ENCODE measurements at regions not wholly inside any gene's neighbourhood (a gene's known extent, or its start where the extent isn't known, plus 50 kb on each side); places are given as distances from the start of the nearest gene placed in this dataset.

DNA sequence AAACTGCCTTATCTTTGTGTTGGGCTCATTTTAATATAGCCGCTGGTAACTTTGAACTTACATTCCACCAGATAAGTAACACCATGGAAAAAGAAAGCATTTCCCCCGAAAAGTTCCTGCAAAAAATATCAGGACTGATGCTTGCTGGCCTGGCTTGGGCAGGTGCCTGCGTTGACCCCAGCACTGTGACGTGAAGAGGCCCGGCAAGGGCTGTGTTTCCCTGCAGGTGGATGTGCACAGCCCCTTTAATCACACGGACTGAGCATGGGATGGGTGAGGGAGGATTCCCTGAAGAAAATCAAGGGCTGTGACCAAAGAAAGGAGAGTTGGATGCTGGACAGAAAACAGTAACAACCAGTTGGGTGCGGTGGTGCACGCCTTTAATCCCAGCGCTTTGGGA lies 138.2 kb downstream of the NSG2 start:
- WGBS, 3 donors, result 81 to 86% (median 82%) methylated on average over 8 to 9 of the region's 9 CpGs

DNA sequence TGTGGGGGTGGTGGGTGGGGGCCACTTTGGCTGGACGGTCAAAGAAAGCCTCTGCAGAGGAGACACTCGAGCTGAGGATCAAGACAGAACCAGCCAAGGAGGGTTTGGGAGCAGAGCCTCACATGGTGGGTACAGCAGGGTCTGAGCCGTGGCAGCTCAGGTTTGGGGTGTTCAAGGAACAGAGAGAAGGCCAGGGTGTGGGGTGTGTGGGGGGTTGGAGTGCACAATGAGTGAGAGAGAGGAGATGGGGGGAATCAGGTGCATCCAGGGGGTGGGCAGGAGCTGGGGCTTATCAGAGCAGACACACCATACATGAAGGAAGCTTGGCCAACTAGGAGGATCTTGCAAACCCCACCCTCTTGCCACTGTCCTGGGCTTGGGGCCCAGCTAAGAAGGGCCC lies 140.0 kb downstream of the NSG2 start:
- H3K4me1 ChIP-seq (ENCODE audit: insufficient read depth), result no peaks in the 10 kb centered on the region
- H3K27ac ChIP-seq, result no peak overlapping the region
- no peak overlapping the region for H3K4me3 ChIP-seq
- no peaks in the 10 kb centered on the region for H3K27me3 ChIP-seq
- TF ChIP-seq EP300 (IDR thresholded peaks at IDR 0.05) (no peak), POLR2A (IDR thresholded peaks at IDR 0.05) (no peak)
- TF ChIP-seq, protein P1, sequence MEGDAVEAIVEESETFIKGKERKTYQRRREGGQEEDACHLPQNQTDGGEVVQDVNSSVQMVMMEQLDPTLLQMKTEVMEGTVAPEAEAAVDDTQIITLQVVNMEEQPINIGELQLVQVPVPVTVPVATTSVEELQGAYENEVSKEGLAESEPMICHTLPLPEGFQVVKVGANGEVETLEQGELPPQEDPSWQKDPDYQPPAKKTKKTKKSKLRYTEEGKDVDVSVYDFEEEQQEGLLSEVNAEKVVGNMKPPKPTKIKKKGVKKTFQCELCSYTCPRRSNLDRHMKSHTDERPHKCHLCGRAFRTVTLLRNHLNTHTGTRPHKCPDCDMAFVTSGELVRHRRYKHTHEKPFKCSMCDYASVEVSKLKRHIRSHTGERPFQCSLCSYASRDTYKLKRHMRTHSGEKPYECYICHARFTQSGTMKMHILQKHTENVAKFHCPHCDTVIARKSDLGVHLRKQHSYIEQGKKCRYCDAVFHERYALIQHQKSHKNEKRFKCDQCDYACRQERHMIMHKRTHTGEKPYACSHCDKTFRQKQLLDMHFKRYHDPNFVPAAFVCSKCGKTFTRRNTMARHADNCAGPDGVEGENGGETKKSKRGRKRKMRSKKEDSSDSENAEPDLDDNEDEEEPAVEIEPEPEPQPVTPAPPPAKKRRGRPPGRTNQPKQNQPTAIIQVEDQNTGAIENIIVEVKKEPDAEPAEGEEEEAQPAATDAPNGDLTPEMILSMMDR (IDR thresholded peaks at IDR 0.05), result no peak
- H3K9me3 ChIP-seq, result no peaks in the 10 kb centered on the region
- no peak for DNase-seq
- intact Hi-C loops (cut with DNase I), result no loop called here
- H3K36me3 ChIP-seq, result no peaks in the 10 kb centered on the region
- 76 to 93% (median 87%) methylated on average over 3 of the region's 3 CpGs for WGBS, 3 donors

More for the DNA sequence above, 138.2 kb downstream of the NSG2 start:
- Histone ChIP-seq H3K36me3 (no peaks in the 10 kb centered on the region), H3K27ac (no peak overlapping the region), H3K27me3 (no peaks in the 10 kb centered on the region), H3K4me1 (ENCODE audit: insufficient read depth) (no peaks in the 10 kb centered on the region), H3K9me3 (no peaks in the 10 kb centered on the region), H3K4me3 (no peak overlapping the region)
- intact Hi-C loops (cut with DNase I), result no loop called here
- no peak for DNase-seq
- TF ChIP-seq EP300 (IDR thresholded peaks at IDR 0.05) (no peak), POLR2A (IDR thresholded peaks at IDR 0.05) (no peak)
- TF ChIP-seq, protein P1 (IDR thresholded peaks at IDR 0.05), result no peak

DNA sequence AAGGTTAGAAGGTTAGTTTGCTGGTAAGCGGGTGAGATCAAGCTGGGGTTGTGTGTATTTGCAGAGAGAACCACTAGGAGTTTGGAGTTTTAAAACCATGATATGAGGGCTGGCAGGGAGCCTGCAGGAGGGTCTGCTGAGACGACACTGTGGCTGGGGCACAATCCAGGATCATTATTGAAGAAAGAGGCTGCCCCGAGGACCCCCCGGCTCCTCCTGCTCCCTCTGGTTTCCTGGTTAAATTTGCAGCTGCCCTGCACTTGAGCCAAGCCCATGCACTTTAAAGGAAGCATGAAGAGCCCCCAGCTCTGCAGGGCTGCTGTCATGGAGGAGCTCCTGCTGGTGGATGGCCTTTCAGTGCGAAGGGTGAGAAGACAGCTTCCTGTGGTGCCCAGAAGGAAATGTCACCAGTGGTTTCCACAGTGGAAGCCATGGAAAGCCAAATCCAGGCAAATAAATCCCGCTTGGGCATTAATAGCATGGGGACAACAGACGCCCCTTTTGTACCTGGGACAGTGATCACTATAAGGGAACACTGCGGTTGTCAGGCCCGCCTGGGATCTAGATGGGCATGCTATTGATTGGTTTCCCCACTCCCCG lies 140.7 kb downstream of the NSG2 start:
- no peak for DNase-seq
- no peak overlapping the region for H3K27ac ChIP-seq

DNA sequence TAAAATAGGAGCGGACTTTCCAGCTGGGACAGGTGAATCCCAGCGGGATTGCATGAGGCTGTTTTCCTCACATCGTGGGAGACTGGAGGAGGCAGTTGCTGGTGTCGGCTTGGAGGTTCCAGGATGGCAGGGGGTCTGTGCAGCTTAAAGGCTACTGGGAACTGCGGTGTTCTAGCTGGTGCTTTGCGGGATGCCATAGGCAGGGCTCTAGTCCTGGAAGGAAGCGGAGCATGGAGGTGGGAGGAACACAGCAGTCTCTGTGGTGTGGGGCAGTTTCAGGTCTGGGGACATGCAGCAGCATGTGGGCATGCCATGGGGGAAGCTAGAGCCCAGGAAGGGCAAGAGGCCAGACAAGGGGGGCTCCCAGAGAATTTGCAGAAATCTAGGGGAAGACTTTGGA lies 141.5 kb downstream of the NSG2 start:
- H3K27ac ChIP-seq, result no peak overlapping the region
- H3K27me3 ChIP-seq, result no peaks in the 10 kb centered on the region
- DNase-seq, result no peak
- WGBS, 3 donors, result 83 to 88% (median 83%) methylated on average over 7 of the region's 7 CpGs
- H3K9me3 ChIP-seq, result no peaks in the 10 kb centered on the region
- TF ChIP-seq, protein P1 (IDR thresholded peaks at IDR 0.05), result no peak
- intact Hi-C loops (cut with DNase I), result no loop called here
- no peak overlapping the region for H3K4me3 ChIP-seq
- no peaks in the 10 kb centered on the region for H3K36me3 ChIP-seq
- no peaks in the 10 kb centered on the region for H3K4me1 ChIP-seq (ENCODE audit: insufficient read depth)

More for the DNA sequence above, 140.7 kb downstream of the NSG2 start:
- Histone ChIP-seq H3K4me1 (ENCODE audit: insufficient read depth) (no peaks in the 10 kb centered on the region), H3K36me3 (no peaks in the 10 kb centered on the region), H3K9me3 (no peaks in the 10 kb centered on the region), H3K27me3 (no peaks in the 10 kb centered on the region), H3K4me3 (no peak overlapping the region)
- intact Hi-C loops (cut with DNase I), result no loop called here
- WGBS, 3 donors, result 81 to 87% (median 82%) methylated on average over 10 of the region's 10 CpGs
- TF ChIP-seq POLR2A (IDR thresholded peaks at IDR 0.05) (no peak), EP300 (IDR thresholded peaks at IDR 0.05) (no peak)
- TF ChIP-seq, protein P1 (IDR thresholded peaks at IDR 0.05), result no peak
